ENCODE measurements at regions not wholly inside any gene's neighbourhood (a gene's known extent, or its start where the extent isn't known, plus 50 kb on each side); places are given as distances from the start of the nearest gene placed in this dataset.

DNA sequence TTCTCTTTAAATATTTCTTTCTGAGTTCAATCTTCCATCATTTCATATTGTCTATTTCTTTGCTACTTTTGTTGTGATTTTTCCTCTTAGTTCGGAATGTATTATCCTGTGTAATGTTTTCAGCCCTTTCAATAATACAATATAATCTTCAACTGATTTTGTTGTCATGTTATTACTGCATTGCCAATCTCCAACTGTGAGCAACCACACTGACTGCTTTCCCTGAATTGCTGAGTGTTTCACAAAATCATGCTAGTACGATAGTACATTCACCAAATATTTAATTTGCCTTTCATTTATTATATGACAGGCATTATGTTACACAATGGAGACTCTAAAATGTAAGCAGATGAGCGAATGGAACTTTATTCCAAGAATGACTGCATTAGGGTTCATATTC is 744.3 kb upstream of the ATXN8OS start:
- no peak overlapping the region for H3K27ac ChIP-seq
- TF ChIP-seq FOXP2 (optimal IDR thresholded peaks at IDR 0.05; ENCODE audit: control extremely low read depth, extremely low read length, insufficient read depth), result no peak
- no peak for TF ChIP-seq POLR2AphosphoS5 (IDR thresholded peaks at IDR 0.05; ENCODE audit: borderline replicate concordance, low read depth, low read length)
- no peak for TF ChIP-seq EZH2 (IDR thresholded peaks at IDR 0.05)

DNA sequence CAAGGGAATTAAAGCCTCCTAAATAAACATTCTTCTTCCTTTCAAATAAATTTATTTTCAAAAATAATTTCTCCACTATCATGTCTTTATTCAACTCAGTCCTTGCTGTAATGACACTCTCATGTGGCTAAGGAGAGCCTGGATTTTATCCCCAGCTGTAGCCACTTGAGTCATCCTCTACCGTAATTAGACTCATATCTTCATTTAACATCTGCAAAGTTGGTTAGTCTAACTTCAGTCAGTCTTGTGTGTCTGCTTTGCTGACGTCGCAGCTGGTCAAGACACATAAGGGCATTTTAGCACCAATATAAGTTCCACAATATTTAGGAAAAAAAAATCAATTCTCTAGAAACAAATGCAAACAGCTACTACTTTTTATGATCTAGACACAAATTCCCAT is 776.4 kb upstream of the ATXN8OS start:
- Histone ChIP-seq H3K27ac (no peak overlapping the region), H3K4me3 (no peak overlapping the region), H3K36me3 (ENCODE audit: insufficient read depth, low read length) (no peaks in the 10 kb centered on the region), H3K9ac (ENCODE audit: insufficient read length) (no peak overlapping the region), H3K9me3 (ENCODE audit: low read depth, low read length) (no peaks in the 10 kb centered on the region)
- no peak for DNase-seq (ENCODE audit: low read depth, low spot score)
- TF ChIP-seq EZH2 (IDR thresholded peaks at IDR 0.05) (no peak), POLR2AphosphoS5 (IDR thresholded peaks at IDR 0.05; ENCODE audit: borderline replicate concordance, low read depth, low read length) (no peak), FOXP2 (optimal IDR thresholded peaks at IDR 0.05; ENCODE audit: control extremely low read depth, extremely low read length, insufficient read depth) (no peak)

More for the DNA sequence above, 744.3 kb upstream of the ATXN8OS start:
- DNase-seq (ENCODE audit: low read depth, low spot score), result no peak
- Histone ChIP-seq H3K36me3 (ENCODE audit: insufficient read depth, low read length) (no peaks in the 10 kb centered on the region), H3K9ac (ENCODE audit: insufficient read length) (no peak overlapping the region), H3K4me3 (no peak overlapping the region), H3K9me3 (ENCODE audit: low read depth, low read length) (no peaks in the 10 kb centered on the region)

DNA sequence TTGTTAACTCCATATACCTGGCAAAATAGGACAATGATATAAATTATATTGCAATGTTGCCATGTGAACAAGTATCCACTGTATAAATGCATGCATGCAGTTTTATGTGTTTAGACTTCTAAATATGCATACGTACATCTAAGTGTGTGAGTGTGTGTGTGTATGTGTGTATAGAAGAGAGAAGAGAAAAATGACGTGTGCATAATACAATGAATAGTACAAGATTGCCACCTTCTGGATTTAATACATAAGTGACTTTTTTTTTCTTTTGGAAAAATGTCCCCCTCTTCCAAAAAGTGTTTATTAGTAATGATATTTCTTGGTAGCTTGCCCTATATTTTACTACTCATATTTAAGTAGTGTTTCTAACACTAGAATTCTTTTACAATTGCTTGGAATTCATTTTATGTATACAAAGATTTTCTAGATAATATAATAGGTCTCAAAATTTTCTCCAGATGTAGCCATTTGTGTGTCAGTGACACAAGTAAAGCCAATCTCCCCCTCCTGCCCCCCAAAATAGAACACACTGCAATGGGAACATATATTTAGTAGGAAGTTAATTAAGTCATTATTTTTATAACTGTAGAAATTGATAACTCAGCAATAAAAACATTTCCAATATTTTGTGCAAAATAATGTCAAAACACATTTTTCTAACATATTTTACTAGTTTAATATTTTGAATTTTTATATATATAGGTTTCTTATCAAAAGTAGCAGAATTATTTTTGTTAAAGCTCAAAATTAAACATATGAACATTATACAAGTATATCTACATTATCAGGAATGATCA is 783.3 kb upstream of the ATXN8OS start:
- TF ChIP-seq POLR2AphosphoS5 (IDR thresholded peaks at IDR 0.05; ENCODE audit: borderline replicate concordance, low read depth, low read length), result no peak
- no peak for TF ChIP-seq EZH2 (IDR thresholded peaks at IDR 0.05)
- TF ChIP-seq FOXP2 (optimal IDR thresholded peaks at IDR 0.05; ENCODE audit: control extremely low read depth, extremely low read length, insufficient read depth), result no peak
- Histone ChIP-seq H3K9ac (ENCODE audit: insufficient read length) (no peak overlapping the region), H3K9me3 (ENCODE audit: low read depth, low read length) (no peaks in the 10 kb centered on the region), H3K4me3 (no peak overlapping the region), H3K36me3 (ENCODE audit: insufficient read depth, low read length) (no peaks in the 10 kb centered on the region), H3K27ac (no peak overlapping the region)
- DNase-seq (ENCODE audit: low read depth, low spot score), result peak; percentile 50

DNA sequence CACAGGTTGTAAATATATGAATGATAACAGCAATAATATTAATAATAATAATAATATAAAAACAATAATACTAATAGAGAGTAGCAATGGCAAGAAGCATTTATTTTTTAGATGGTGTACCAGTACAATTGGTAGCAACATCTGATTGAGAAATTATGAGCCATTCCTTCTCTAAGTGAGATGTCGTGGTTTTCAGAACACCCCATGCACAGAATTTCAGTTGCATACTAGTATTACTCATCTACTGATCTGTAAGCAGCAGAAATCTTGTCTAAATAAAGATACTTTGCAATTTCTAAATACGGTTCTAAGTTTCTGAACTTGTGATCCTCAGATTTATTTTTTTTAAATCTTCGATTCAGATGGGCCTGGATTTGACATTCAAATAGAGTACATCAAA is 788.0 kb upstream of the ATXN8OS start:
- Histone ChIP-seq H3K27ac (no peak overlapping the region), H3K9ac (ENCODE audit: insufficient read length) (no peak overlapping the region), H3K36me3 (ENCODE audit: insufficient read depth, low read length) (no peaks in the 10 kb centered on the region), H3K4me3 (no peak overlapping the region), H3K9me3 (ENCODE audit: low read depth, low read length) (no peaks in the 10 kb centered on the region)
- TF ChIP-seq EZH2 (IDR thresholded peaks at IDR 0.05) (no peak), POLR2AphosphoS5 (IDR thresholded peaks at IDR 0.05; ENCODE audit: borderline replicate concordance, low read depth, low read length) (no peak), FOXP2 (optimal IDR thresholded peaks at IDR 0.05; ENCODE audit: control extremely low read depth, extremely low read length, insufficient read depth) (no peak)
- DNase-seq (ENCODE audit: low read depth, low spot score), result no peak

DNA sequence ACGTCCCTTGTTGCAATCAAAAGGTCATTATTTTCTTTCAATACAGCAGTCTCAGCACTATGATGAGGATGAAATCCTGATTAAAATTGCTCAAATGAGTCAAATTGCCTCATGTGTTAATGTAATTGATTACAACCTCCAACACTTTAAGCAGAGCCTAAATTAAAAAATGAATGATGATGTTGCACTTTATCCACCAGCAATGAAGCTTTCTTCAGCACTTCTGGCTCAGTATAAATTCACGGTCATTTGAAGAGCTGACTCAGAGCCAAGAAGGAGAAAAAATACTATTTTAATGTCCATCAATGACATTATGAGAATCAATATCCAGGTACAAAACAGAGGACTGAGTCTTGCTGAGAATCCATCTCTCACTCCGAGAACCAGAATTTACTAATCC is 792.6 kb upstream of the ATXN8OS start:
- no peak for TF ChIP-seq POLR2AphosphoS5 (IDR thresholded peaks at IDR 0.05; ENCODE audit: borderline replicate concordance, low read depth, low read length)
- no peak for DNase-seq (ENCODE audit: low read depth, low spot score)
- H3K9ac ChIP-seq (ENCODE audit: insufficient read length), result no peak overlapping the region
- no peak overlapping the region for H3K4me3 ChIP-seq
- no peak overlapping the region for H3K27ac ChIP-seq
- H3K36me3 ChIP-seq (ENCODE audit: insufficient read depth, low read length), result no peaks in the 10 kb centered on the region
- H3K9me3 ChIP-seq (ENCODE audit: low read depth, low read length), result no peaks in the 10 kb centered on the region

DNA sequence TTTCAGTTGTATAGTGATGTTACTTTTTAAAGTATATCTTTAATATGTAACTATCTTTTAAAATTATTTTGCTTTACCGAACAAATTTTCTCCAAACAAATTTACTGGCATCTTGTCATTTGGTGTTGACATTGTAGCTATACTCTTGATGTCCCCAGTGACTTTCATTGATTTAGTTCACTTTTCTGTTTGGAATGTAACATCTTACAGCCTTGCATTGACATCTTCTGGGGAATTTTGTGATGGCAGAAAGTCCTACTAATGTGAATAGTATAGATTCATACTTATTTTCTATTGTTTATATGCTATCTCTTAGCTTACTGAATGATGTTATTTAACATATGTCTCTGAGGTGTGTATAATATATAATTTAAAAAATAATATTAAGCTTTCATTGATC is 800.9 kb upstream of the ATXN8OS start:
- Histone ChIP-seq H3K36me3 (ENCODE audit: insufficient read depth, low read length) (no peaks in the 10 kb centered on the region), H3K9ac (ENCODE audit: insufficient read length) (no peak overlapping the region), H3K4me3 (no peak overlapping the region), H3K9me3 (ENCODE audit: low read depth, low read length) (no peaks in the 10 kb centered on the region), H3K27ac (no peak overlapping the region)
- no peak for DNase-seq (ENCODE audit: low read depth, low spot score)
- no peak for TF ChIP-seq POLR2AphosphoS5 (IDR thresholded peaks at IDR 0.05; ENCODE audit: borderline replicate concordance, low read depth, low read length)

DNA sequence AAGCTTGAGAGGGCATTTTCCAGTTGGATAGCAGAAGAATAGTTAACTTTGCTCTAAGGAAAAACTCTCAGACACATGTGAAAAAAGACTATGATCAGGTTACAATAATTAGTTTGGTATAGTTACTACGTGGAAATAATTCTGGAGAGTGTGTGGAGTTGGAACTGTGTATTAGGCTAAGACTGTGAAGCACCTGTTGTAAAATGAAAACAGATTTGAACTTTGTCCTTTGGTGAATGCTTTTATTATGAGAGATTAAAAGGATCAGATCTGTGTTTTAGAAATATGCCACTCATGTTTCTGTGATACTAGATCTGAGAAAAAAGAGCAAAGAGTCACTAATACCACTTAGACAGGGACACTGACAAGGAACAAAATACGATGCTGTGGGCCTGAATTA is 807.5 kb upstream of the ATXN8OS start:
- Histone ChIP-seq H3K4me3 (no peak overlapping the region), H3K27ac (no peak overlapping the region), H3K36me3 (ENCODE audit: insufficient read depth, low read length) (no peaks in the 10 kb centered on the region), H3K9me3 (ENCODE audit: low read depth, low read length) (no peaks in the 10 kb centered on the region), H3K9ac (ENCODE audit: insufficient read length) (no peak overlapping the region)
- TF ChIP-seq FOXP2 (optimal IDR thresholded peaks at IDR 0.05; ENCODE audit: control extremely low read depth, extremely low read length, insufficient read depth), result no peak
- TF ChIP-seq EZH2 (IDR thresholded peaks at IDR 0.05), result no peak
- TF ChIP-seq POLR2AphosphoS5 (IDR thresholded peaks at IDR 0.05; ENCODE audit: borderline replicate concordance, low read depth, low read length), result no peak
- DNase-seq (ENCODE audit: low read depth, low spot score), result no peak

DNA sequence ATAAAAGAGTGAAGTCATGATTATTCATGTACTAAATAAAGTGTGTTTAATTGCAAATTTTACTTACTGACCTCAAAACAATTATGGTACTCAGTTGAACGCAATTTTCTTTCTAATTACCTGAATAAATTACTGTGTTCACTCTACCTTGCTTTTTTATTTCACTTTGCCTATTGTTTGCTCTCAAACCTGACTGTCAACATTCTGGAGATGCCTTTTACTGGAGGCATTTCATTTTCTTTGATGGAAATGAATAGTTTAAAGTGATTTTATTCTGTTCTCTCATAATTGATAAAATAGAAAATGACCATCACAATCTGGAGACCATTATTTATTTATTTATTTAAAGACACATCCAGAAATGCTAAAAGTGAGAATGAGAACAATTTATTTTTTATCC is 811.5 kb upstream of the ATXN8OS start:
- TF ChIP-seq POLR2AphosphoS5 (IDR thresholded peaks at IDR 0.05; ENCODE audit: borderline replicate concordance, low read depth, low read length), result no peak
- TF ChIP-seq EZH2 (IDR thresholded peaks at IDR 0.05), result no peak
- no peak for TF ChIP-seq FOXP2 (optimal IDR thresholded peaks at IDR 0.05; ENCODE audit: control extremely low read depth, extremely low read length, insufficient read depth)
- DNase-seq (ENCODE audit: low read depth, low spot score), result no peak

DNA sequence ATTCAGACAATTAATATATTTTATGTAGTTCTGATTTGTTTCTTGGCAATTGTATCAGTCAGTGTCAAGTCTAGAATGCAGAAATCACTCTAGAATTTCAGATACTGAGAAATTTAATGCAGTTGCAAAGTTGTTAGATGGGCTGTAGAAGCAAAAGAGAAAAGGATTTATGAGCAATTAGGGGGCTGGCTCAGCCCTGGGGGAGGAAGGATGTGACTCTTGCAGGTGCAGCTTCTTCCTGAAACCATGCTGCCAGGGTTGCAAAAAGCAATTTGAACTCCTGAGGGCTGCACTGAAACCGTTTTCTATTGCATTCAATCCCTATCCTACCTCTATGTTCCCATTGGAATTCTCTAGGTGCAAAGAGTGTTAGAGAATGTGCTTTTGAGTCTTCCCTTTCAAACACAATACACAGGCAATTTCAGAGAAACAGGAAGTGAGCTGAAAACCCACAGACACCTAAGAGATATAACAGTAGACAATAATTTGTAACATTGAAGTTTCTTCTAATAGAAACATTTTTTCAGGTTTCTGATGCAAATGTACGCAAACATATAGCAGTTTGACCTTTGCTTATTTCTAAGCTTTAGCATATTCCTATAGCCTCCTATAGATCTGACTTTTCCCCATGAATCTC is 814.7 kb upstream of the ATXN8OS start:
- no peak for TF ChIP-seq EZH2 (IDR thresholded peaks at IDR 0.05)
- no peak for DNase-seq (ENCODE audit: low read depth, low spot score)
- Histone ChIP-seq H3K36me3 (ENCODE audit: insufficient read depth, low read length) (no peaks in the 10 kb centered on the region), H3K9ac (ENCODE audit: insufficient read length) (no peak overlapping the region), H3K9me3 (ENCODE audit: low read depth, low read length) (no peaks in the 10 kb centered on the region), H3K27ac (no peak overlapping the region), H3K4me3 (no peak overlapping the region)

More for the DNA sequence above, 811.5 kb upstream of the ATXN8OS start:
- Histone ChIP-seq H3K9me3 (ENCODE audit: low read depth, low read length) (no peaks in the 10 kb centered on the region), H3K4me3 (no peak overlapping the region), H3K36me3 (ENCODE audit: insufficient read depth, low read length) (no peaks in the 10 kb centered on the region), H3K9ac (ENCODE audit: insufficient read length) (no peak overlapping the region), H3K27ac (no peak overlapping the region)

Measured in SK-N-MC (cell line).